ENCODE measurements at regions not wholly inside any gene's neighbourhood (a gene's known extent, or its start where the extent isn't known, plus 50 kb on each side); places are given as distances from the start of the nearest gene placed in this dataset.

DNA sequence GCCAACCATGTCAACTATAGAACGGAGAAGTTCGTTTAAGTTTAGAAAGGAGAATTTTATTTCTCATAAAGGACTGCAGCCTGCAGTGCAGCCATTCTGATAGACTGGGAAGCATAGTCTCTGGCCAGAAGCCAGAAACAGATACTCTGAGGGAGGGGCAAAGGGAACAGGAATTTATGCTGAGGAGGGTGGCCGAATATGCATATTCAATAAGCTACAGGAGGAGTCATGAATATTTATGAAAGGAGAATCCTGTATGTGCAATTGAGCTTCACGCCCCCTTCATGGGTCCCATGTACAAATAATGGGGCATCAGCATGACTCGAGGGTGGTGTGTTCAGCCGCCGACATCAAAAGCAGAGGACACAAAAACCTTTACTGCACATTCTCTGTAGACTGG, 199.9 kb downstream of the CWF19L2 start:
- TF ChIP-seq, protein P1, sequence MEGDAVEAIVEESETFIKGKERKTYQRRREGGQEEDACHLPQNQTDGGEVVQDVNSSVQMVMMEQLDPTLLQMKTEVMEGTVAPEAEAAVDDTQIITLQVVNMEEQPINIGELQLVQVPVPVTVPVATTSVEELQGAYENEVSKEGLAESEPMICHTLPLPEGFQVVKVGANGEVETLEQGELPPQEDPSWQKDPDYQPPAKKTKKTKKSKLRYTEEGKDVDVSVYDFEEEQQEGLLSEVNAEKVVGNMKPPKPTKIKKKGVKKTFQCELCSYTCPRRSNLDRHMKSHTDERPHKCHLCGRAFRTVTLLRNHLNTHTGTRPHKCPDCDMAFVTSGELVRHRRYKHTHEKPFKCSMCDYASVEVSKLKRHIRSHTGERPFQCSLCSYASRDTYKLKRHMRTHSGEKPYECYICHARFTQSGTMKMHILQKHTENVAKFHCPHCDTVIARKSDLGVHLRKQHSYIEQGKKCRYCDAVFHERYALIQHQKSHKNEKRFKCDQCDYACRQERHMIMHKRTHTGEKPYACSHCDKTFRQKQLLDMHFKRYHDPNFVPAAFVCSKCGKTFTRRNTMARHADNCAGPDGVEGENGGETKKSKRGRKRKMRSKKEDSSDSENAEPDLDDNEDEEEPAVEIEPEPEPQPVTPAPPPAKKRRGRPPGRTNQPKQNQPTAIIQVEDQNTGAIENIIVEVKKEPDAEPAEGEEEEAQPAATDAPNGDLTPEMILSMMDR (conservative IDR thresholded peaks at IDR 0.05; ENCODE audit: low read length): no peak
- TF ChIP-seq EZH2phosphoT487 (IDR thresholded peaks at IDR 0.05; ENCODE audit: borderline replicate concordance, low read depth, low read length): no peak
